Bronchial epithelial cell (primary cell): ENCODE measurements at regions not wholly inside any gene's neighbourhood (a gene's known extent, or its start where the extent isn't known, plus 50 kb on each side); places are given as distances from the start of the nearest gene placed in this dataset.

Experiments used
- DNase-seq: peaks from one replicate; pipeline ENCODE4 v3.0.0-alpha.2; 2010; ENCODE audit warnings: low read depth
- FAIRE-seq: peaks from 2 replicates; lab custom pipeline; 2011; peaks lifted over from hg19 to GRCh38; lab: Jason Lieb, UNC
- H3K27me3 ChIP-seq: 2 replicates; pipeline ENCODE4 v1.5.1; 2011; ENCODE audit warnings: low read length; ENCODE audit not compliant: control insufficient read depth, insufficient read depth
- H3K36me3 ChIP-seq: 2 replicates; pipeline ENCODE4 v1.5.1; 2011; ENCODE audit warnings: low read length; ENCODE audit not compliant: control insufficient read depth, insufficient read depth
- H3K4me3 ChIP-seq: 2 replicates; pipeline ENCODE4 v1.5.1; 2011; ENCODE audit warnings: mild to moderate bottlenecking, low read depth, low read length, control low read depth
- CTCF ChIP-seq: IDR thresholded peaks from 2 replicates; pipeline ENCODE4 v1.5.1; 2011; ENCODE audit warnings: mild to moderate bottlenecking, moderate library complexity, low read length, control low read depth, inconsistent platforms; ENCODE audit not compliant: insufficient read depth, severe bottlenecking

DNA sequence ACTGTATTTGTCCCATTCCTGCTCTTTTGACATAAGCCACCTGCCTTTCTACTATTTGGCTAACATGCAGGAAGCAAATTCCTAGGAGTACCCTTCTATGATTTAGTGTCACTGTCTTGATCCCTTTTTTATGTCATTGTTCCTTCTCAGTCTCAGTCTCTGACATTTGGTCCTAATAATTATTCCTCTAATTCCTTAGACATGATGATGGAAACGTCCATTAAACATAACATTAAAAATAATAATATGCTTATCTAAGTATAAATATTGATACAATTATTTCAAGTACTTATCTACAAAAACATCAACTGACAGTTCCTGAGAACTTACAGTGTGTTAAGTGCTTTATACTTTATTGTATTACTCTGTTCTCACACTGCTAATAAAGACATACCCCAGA lies 857.0 kb upstream of the LCORL start:
- Histone ChIP-seq H3K4me3 (no peak overlapping the region), H3K27me3 (no peaks in the 10 kb centered on the region), H3K36me3 (no peaks in the 10 kb centered on the region)
- FAIRE-seq (no peak), DNase-seq (no peak)
- no peak for TF ChIP-seq CTCF

DNA sequence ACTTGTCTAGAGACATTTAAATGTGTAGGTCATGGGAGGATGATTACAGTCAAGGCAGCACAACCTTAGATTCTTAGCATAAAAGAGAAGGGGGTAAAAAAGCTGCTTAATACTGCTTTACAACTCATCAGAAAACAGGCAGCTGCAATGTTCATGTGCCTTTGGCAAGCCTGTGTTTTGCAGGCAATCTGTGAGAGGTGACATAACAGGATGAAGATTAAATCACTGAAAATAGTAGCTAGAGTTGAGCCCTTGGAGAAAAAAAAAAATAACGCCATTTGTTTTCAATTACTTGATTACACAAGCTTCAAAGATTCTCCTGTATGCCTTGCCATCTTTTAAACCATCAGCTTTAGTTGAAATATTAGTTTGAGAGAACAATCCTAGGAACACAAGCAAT lies 847.6 kb upstream of the LCORL start:
- H3K27me3 ChIP-seq = no peaks in the 10 kb centered on the region
- DNase-seq (no peak), FAIRE-seq (no peak)
- no peak for TF ChIP-seq CTCF
- H3K4me3 ChIP-seq = no peak overlapping the region
- no peaks in the 10 kb centered on the region for H3K36me3 ChIP-seq

GRCh38 chr4:18860836-18861530 lies 839.4 kb upstream of the LCORL start:
- FAIRE-seq = no peak
- no peak for DNase-seq
- H3K27me3 ChIP-seq = no peaks in the 10 kb centered on the region
- no peak overlapping the region for H3K4me3 ChIP-seq
- no peak for TF ChIP-seq CTCF
- no peaks in the 10 kb centered on the region for H3K36me3 ChIP-seq

- DNase-seq (no peak), FAIRE-seq (no peak)
- Histone ChIP-seq H3K36me3 (no peaks in the 10 kb centered on the region), H3K4me3 (no peak overlapping the region), H3K27me3 (no peaks in the 10 kb centered on the region)
- TF ChIP-seq CTCF = no peak
These were observed 837.9 kb upstream of the LCORL start for GRCh38 chr4:18859468-18859867.

DNA sequence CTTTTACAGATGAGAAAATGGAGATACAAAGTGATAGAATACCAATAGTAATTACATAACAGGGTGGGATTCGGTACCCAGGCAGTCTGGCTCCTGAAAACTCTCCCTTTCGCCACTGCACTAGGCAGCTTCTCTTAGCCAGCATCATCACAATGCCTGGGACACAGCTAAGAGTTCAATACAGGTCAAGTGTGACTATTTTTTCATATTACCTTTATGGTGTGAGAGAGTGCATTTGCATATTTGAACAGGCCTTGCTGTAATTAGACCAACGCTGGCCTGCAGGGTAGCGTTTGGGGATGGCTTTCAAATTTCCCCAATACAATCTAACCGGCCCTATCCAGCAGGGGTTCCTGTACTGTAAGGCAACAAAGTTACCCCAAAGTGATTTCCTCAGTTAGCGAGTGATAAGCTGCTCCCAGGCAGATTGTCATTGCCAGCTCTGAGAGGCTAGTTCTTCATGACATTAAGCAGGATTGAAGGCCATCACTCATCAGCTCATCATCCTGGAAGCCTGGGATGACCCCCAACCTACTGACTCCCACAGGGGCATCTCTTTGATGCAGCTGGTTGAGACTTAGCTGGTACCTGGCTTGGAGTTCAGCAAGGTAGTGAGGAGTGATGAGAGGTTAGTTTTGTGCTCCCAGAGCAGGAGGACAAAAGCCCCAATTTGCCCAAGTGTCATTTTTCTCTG lies 836.8 kb upstream of the LCORL start:
- H3K4me3 ChIP-seq = no peak overlapping the region
- no peak for FAIRE-seq
- TF ChIP-seq CTCF = no peak

GRCh38 chr4:18850867-18851266 lies 829.3 kb upstream of the LCORL start:
- Histone ChIP-seq H3K27me3 (no peaks in the 10 kb centered on the region), H3K36me3 (no peaks in the 10 kb centered on the region), H3K4me3 (no peak overlapping the region)
- no peak for TF ChIP-seq CTCF
- no peak for FAIRE-seq
- no peak for DNase-seq

More for the DNA sequence above, 836.8 kb upstream of the LCORL start:
- no peak for DNase-seq
- Histone ChIP-seq H3K27me3 (no peaks in the 10 kb centered on the region), H3K36me3 (no peaks in the 10 kb centered on the region)
